HL-60 (cell line): ENCODE measurements at regions not wholly inside any gene's neighbourhood (a gene's known extent, or its start where the extent isn't known, plus 50 kb on each side); places are given as distances from the start of the nearest gene placed in this dataset.

Experiments used
- DNase-seq, 2 experiments: peaks; one replicate each; pipeline ENCODE4 v3.0.0-alpha.2; 2010 to 2020; ENCODE audit warnings: low read depth in 1 of 2, low spot score in 1 of 2
- H3K27ac ChIP-seq: fragments of 250-450 bp; sonication (Bioruptor Pico); replicated peaks from 2 replicates; pipeline ENCODE4 v1.5.1; 2020; ENCODE audit warnings: mild to moderate bottlenecking, moderate library complexity
- H3K27me3 ChIP-seq: fragments of 250-450 bp; sonication (Bioruptor Pico); 2 replicates; pipeline ENCODE4 v1.5.1; 2021; ENCODE audit warnings: mild to moderate bottlenecking, moderate library complexity; ENCODE audit not compliant: insufficient read depth, poor library complexity, severe bottlenecking
- H3K4me3 ChIP-seq: replicated peaks from 2 replicates; pipeline ENCODE4 v1.5.1; 2011; ENCODE audit warnings: mild to moderate bottlenecking, control low read depth, low read length; ENCODE audit not compliant: insufficient read depth
- GABPA ChIP-seq: IDR thresholded peaks from 2 replicates; pipeline ENCODE4 v1.6.1; 2012; ENCODE audit warnings: low read depth
- POLR2AphosphoS5 ChIP-seq: IDR thresholded peaks from 2 replicates; pipeline ENCODE4 v1.6.1; 2012; ENCODE audit warnings: low read depth
- SPI1 ChIP-seq: IDR thresholded peaks from 2 replicates; pipeline ENCODE4 v1.6.1; 2012; ENCODE audit warnings: low read depth, mild to moderate bottlenecking, borderline replicate concordance
- TF ChIP-seq, protein P1 (sequence below): IDR thresholded peaks from 2 replicates; pipeline ENCODE4 v1.6.1; 2012; ENCODE audit warnings: low read depth; ENCODE audit not compliant: insufficient replicate concordance
- TF ChIP-seq, protein P2 (sequence below): IDR thresholded peaks from one replicate; pipeline ENCODE4 v1.5.1; 2011; ENCODE audit warnings: low read length, control low read depth, inconsistent platforms; ENCODE audit not compliant: insufficient read depth

DNA sequence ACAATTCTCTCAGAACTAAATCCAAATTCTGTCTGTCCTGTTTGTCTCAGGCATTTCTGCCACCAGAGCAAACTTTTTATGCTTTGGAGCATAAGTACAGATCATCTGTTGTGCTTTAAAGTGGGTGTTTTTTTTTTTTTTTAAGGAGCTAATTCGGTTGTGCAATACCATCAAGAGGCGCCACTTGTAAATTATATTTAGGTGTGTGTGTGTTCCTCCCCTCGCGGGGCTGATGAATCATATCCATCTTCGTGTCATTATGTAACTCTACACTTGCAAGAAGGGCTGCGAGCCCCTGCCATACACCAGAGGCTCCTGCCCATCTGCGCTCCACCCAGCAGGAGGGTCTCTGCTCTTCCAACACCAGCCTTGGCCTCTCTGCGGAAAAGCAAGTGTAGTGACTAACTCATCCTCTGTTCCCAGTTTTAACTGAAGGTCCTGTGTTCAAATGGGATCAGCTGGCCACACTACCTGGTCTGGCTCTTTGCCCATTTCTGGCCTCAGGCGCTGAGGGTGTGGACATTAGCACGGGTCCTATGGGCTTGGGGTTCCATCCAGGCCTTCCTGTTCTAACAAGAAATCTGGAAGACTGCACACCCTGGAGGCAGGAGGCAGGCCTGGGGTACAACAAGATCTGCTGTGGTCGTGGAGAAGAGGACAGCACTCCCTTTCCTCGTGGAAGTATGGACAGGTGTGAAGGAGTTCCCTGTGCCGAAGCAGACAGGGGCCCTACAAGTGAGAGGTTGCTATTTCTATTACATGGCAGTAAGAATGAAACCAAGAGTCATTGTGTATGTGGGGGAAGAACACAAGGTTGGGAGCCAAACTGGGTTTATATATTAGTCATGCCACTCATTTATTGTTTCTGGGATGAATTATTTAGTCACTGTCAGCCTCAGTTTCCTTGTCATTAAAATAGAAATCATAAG lies 96.1 kb upstream of the MBNL2 start:
- DNase-seq, result peak in 1 of 2 experiments; percentile 20
- TF ChIP-seq, protein P1, sequence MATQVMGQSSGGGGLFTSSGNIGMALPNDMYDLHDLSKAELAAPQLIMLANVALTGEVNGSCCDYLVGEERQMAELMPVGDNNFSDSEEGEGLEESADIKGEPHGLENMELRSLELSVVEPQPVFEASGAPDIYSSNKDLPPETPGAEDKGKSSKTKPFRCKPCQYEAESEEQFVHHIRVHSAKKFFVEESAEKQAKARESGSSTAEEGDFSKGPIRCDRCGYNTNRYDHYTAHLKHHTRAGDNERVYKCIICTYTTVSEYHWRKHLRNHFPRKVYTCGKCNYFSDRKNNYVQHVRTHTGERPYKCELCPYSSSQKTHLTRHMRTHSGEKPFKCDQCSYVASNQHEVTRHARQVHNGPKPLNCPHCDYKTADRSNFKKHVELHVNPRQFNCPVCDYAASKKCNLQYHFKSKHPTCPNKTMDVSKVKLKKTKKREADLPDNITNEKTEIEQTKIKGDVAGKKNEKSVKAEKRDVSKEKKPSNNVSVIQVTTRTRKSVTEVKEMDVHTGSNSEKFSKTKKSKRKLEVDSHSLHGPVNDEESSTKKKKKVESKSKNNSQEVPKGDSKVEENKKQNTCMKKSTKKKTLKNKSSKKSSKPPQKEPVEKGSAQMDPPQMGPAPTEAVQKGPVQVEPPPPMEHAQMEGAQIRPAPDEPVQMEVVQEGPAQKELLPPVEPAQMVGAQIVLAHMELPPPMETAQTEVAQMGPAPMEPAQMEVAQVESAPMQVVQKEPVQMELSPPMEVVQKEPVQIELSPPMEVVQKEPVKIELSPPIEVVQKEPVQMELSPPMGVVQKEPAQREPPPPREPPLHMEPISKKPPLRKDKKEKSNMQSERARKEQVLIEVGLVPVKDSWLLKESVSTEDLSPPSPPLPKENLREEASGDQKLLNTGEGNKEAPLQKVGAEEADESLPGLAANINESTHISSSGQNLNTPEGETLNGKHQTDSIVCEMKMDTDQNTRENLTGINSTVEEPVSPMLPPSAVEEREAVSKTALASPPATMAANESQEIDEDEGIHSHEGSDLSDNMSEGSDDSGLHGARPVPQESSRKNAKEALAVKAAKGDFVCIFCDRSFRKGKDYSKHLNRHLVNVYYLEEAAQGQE, result no peak
- no peak for TF ChIP-seq SPI1
- no peak for TF ChIP-seq POLR2AphosphoS5
- no peak for TF ChIP-seq GABPA
- TF ChIP-seq, protein P2, sequence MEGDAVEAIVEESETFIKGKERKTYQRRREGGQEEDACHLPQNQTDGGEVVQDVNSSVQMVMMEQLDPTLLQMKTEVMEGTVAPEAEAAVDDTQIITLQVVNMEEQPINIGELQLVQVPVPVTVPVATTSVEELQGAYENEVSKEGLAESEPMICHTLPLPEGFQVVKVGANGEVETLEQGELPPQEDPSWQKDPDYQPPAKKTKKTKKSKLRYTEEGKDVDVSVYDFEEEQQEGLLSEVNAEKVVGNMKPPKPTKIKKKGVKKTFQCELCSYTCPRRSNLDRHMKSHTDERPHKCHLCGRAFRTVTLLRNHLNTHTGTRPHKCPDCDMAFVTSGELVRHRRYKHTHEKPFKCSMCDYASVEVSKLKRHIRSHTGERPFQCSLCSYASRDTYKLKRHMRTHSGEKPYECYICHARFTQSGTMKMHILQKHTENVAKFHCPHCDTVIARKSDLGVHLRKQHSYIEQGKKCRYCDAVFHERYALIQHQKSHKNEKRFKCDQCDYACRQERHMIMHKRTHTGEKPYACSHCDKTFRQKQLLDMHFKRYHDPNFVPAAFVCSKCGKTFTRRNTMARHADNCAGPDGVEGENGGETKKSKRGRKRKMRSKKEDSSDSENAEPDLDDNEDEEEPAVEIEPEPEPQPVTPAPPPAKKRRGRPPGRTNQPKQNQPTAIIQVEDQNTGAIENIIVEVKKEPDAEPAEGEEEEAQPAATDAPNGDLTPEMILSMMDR, result no peak
- no peak overlapping the region for H3K4me3 ChIP-seq
- H3K27ac ChIP-seq, result no peak overlapping the region
- H3K27me3 ChIP-seq, result peaks cover 13% of the 10 kb centered on the region

DNA sequence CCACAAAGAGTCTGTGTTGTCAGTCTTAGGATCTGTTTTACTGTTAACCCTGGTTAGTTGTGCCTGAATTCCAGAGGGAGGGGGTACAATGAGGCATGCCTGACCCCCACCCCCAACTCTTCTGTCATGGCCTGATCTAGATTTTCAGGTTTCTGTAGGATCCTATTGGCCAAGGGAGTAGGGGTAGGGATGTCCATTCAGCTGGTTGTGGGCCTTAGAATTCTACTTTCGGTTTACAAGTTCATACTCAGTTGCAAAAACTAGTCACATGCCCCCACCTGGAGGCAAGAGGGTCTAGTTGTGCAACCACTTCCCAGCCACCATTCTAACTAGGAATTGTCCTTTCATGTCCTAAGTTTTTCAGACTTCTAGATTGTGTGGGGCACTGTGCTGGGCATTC lies 94.3 kb upstream of the MBNL2 start:
- Histone ChIP-seq H3K27ac (no peak overlapping the region), H3K4me3 (no peak overlapping the region), H3K27me3 (peaks cover 11% of the 10 kb centered on the region)
- DNase-seq, result no peak
- TF ChIP-seq, protein P1, result no peak
- TF ChIP-seq GABPA (no peak), SPI1 (no peak)

GRCh38 chr13:97130190-97130589 lies 91.9 kb upstream of the MBNL2 start:
- Histone ChIP-seq H3K27me3 (peaks cover 11% of the 10 kb centered on the region), H3K4me3 (no peak overlapping the region), H3K27ac (no peak overlapping the region)
- DNase-seq, result no peak
- TF ChIP-seq, protein P1, result no peak
- TF ChIP-seq GABPA, result no peak
- TF ChIP-seq, protein P2, result no peak
- TF ChIP-seq POLR2AphosphoS5, result no peak
- TF ChIP-seq SPI1, result no peak
